Astrocyte of the cerebellum (primary cell): ENCODE measurements at regions not wholly inside any gene's neighbourhood (a gene's known extent, or its start where the extent isn't known, plus 50 kb on each side); places are given as distances from the start of the nearest gene placed in this dataset.

ENCODE experiments used
- DNase-seq: peaks from one replicate; pipeline ENCODE4 v3.0.0-alpha.2; 2011; ENCODE audit warnings: low read depth
- H3K4me3 ChIP-seq: 2 replicates; pipeline ENCODE4 v1.5.1; 2011; ENCODE audit warnings: mild to moderate bottlenecking, low read depth, low read length, moderate library complexity
- CTCF ChIP-seq: IDR thresholded peaks from 2 replicates; pipeline ENCODE4 v1.5.1; 2012; ENCODE audit warnings: low read length, low read depth, moderate library complexity, mild to moderate bottlenecking; ENCODE audit errors: missing control alignments
- in situ Hi-C: cut with HindIII; loops from 2 replicates; pipeline ENCODE4 v1.10.0; 2017; ENCODE audit warnings: low sequenced_read_pairs

DNA sequence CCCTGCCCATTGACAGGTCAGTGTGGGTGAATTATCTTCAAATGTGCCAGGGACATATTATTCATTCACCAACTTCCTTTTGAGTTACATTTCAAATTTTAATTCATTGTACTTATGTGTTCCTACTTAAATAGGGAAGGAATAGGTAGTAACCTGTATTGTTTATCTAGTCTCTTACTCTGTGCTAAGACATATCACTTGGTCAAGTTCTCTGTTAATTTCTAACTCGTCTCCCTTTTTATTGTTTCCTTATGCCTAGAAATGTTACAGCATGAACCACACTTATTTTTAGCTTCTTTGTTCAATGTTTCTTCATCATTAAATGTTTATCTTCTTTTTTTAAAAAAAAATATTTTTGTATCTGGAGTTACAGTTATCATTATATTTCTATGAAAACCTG is 151.9 kb downstream of the HAUS1 start:
- in situ Hi-C loops: no loop called here
- DNase-seq: no peak
- no peak for TF ChIP-seq CTCF
- no peak overlapping the region for H3K4me3 ChIP-seq

DNA sequence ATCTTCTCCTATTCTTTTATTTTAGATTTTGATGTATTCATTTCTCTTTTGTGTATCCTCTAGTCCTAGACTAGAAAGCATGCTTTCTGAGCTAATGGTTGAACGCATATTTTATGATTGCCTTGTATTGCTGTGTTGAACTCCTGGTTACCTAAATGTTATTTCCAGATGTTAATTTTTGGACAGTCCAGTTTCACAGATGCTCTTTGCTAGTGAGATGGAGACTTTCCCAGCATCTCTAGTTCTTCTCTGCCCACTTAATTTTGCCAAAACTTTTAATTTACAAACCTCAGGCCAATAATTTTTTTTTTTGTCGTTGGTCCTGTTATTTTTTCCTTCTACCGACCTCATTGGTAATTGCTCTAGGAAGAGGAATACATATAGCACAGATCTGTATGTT is 153.2 kb downstream of the HAUS1 start:
- TF ChIP-seq CTCF: no peak
- no peak overlapping the region for H3K4me3 ChIP-seq
- in situ Hi-C loops: no loop called here
- DNase-seq: no peak

- no peak for TF ChIP-seq CTCF
- peak; percentile 56 for DNase-seq
- in situ Hi-C loops: loop anchor here (5.0 kb wide), 1 partner anchor 63 kb away; no protein-coding TSS in a partner anchor
These were observed 156.1 kb downstream of the HAUS1 start for GRCh38 chr18:46260016-46260878.

DNA sequence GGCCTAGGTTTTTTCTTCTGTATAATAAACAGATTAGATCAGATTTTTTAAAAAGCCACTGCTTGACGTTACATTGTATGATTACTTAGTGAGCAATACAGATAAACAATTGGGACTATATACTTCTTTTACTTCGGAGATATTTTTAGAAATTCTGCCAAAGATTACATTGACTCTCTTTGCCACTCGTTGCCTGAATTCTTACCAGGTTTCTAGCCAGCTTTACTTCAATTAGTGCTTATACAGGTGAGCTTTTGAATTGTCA is 156.6 kb downstream of the HAUS1 start:
- in situ Hi-C loops: loop anchor here (5.0 kb wide), 1 partner anchor 64 kb away; no protein-coding TSS in a partner anchor
- no peak for TF ChIP-seq CTCF
- H3K4me3 ChIP-seq: no peak overlapping the region
- no peak for DNase-seq

More at GRCh38 chr18:46260016-46260878, 156.1 kb downstream of the HAUS1 start:
- H3K4me3 ChIP-seq: no peak overlapping the region

DNA sequence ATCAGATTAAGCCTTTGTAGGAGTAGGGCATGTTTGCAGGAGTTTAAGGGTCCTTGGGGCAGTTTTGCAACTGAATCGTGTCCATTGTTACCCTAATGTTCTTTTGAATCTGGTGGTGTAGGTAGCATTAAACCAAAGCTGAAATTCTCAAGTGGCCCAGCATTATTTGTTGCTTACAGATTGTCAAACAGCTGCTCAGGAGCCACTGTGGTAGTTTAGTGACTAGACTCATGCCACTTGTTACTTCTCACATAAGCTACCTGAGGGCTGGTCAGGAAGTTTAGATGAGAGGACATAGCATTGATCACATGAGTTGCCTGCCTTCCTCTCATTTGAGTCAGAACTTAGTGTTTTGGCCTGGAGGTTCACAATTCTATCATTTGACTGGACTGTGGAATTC is 157.6 kb downstream of the HAUS1 start:
- no peak overlapping the region for H3K4me3 ChIP-seq
- no peak for DNase-seq
- TF ChIP-seq CTCF: no peak
- in situ Hi-C loops: loop anchor here (5.0 kb wide), 1 partner anchor 64 kb away; no protein-coding TSS in a partner anchor

GRCh38 chr18:46262856-46263255 is 158.7 kb downstream of the HAUS1 start:
- TF ChIP-seq CTCF: no peak
- in situ Hi-C loops: loop anchor here (5.0 kb wide), 1 partner anchor 66 kb away; no protein-coding TSS in a partner anchor
- DNase-seq: no peak
- H3K4me3 ChIP-seq: no peak overlapping the region
